ENCODE measurements at regions not wholly inside any gene's neighbourhood (a gene's known extent, or its start where the extent isn't known, plus 50 kb on each side); places are given as distances from the start of the nearest gene placed in this dataset.

DNA sequence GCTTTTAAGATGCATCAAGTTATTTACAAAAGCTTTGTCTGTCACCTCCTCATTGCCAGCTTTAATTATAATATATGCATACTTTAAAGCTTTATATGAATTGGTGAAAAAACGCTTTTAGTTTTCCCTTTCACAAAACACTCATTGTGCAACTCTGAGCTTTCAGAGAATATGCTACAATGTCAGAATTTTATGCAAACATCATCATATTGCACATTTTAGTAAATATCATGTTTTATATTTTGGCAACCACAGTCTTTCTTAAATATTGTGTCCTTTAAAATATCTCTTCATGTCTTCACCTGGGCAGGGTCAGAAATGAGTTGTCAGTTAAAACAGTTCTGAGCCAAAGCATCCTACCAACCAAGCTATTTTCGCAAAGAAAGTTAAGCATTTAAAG lies 601.1 kb upstream of the RORB start:
- TF ChIP-seq, protein P1, sequence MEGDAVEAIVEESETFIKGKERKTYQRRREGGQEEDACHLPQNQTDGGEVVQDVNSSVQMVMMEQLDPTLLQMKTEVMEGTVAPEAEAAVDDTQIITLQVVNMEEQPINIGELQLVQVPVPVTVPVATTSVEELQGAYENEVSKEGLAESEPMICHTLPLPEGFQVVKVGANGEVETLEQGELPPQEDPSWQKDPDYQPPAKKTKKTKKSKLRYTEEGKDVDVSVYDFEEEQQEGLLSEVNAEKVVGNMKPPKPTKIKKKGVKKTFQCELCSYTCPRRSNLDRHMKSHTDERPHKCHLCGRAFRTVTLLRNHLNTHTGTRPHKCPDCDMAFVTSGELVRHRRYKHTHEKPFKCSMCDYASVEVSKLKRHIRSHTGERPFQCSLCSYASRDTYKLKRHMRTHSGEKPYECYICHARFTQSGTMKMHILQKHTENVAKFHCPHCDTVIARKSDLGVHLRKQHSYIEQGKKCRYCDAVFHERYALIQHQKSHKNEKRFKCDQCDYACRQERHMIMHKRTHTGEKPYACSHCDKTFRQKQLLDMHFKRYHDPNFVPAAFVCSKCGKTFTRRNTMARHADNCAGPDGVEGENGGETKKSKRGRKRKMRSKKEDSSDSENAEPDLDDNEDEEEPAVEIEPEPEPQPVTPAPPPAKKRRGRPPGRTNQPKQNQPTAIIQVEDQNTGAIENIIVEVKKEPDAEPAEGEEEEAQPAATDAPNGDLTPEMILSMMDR (IDR thresholded peaks at IDR 0.05), result no peak
- no peak for TF ChIP-seq POLR2A (IDR thresholded peaks at IDR 0.05)

Data from heart left ventricle (tissue), 13 donors.